ENCODE measurements at regions not wholly inside any gene's neighbourhood (a gene's known extent, or its start where the extent isn't known, plus 50 kb on each side); places are given as distances from the start of the nearest gene placed in this dataset.

DNA sequence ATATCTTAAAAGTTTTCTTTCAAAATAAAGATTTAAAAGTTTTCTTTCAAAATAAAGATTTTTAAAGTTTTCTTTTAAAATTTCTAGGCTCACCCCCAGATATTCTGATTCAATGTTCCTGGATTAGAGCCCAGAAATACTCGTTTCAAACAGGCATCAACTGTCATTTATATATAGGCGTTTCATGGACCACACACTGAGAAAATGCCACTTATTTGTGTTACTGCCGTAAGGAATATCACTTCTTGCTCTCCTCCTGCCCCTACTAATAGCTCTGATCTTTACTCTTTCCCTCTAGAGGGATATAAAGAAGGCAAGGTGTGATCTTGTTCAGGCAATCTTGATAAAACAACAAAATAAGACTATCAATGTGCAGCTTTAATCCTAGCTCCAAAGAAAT lies 1324.1 kb downstream of the CDH8 start:
- no peak for TF ChIP-seq POLR2A (IDR thresholded peaks at IDR 0.05)
- TF ChIP-seq, protein P1, sequence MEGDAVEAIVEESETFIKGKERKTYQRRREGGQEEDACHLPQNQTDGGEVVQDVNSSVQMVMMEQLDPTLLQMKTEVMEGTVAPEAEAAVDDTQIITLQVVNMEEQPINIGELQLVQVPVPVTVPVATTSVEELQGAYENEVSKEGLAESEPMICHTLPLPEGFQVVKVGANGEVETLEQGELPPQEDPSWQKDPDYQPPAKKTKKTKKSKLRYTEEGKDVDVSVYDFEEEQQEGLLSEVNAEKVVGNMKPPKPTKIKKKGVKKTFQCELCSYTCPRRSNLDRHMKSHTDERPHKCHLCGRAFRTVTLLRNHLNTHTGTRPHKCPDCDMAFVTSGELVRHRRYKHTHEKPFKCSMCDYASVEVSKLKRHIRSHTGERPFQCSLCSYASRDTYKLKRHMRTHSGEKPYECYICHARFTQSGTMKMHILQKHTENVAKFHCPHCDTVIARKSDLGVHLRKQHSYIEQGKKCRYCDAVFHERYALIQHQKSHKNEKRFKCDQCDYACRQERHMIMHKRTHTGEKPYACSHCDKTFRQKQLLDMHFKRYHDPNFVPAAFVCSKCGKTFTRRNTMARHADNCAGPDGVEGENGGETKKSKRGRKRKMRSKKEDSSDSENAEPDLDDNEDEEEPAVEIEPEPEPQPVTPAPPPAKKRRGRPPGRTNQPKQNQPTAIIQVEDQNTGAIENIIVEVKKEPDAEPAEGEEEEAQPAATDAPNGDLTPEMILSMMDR (IDR thresholded peaks at IDR 0.05): no peak

Measured in uterus (tissue), 2 donors.